ENCODE measurements at regions not wholly inside any gene's neighbourhood (a gene's known extent, or its start where the extent isn't known, plus 50 kb on each side); places are given as distances from the start of the nearest gene placed in this dataset.

DNA sequence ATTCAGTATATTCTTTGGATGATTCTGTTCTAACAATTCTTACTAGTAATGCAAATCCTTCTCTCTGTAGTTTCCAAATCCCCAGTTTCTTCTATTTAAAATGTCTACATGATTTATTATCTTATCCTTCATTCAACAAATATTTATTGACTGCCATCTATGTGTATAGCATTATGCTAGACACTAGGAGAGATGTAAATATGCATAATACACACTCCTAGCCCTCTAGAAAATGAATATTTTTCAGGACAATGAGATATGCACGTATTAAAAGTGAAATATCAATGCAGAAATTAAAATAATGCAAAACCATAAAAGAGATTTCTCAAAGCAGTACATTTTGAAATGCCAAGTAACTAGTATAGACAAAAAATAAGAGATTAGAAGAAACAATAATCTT is 293.5 kb upstream of the CNR1 start:
- TF ChIP-seq, protein P1, sequence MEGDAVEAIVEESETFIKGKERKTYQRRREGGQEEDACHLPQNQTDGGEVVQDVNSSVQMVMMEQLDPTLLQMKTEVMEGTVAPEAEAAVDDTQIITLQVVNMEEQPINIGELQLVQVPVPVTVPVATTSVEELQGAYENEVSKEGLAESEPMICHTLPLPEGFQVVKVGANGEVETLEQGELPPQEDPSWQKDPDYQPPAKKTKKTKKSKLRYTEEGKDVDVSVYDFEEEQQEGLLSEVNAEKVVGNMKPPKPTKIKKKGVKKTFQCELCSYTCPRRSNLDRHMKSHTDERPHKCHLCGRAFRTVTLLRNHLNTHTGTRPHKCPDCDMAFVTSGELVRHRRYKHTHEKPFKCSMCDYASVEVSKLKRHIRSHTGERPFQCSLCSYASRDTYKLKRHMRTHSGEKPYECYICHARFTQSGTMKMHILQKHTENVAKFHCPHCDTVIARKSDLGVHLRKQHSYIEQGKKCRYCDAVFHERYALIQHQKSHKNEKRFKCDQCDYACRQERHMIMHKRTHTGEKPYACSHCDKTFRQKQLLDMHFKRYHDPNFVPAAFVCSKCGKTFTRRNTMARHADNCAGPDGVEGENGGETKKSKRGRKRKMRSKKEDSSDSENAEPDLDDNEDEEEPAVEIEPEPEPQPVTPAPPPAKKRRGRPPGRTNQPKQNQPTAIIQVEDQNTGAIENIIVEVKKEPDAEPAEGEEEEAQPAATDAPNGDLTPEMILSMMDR (IDR thresholded peaks at IDR 0.05; ENCODE audit: low read depth, low read length, poor library complexity, severe bottlenecking), result no peak
- no peak for TF ChIP-seq EZH2phosphoT487 (IDR thresholded peaks at IDR 0.05; ENCODE audit: borderline replicate concordance, low read length)

Measured in DOHH2 (cell line).